ENCODE measurements at regions not wholly inside any gene's neighbourhood (a gene's known extent, or its start where the extent isn't known, plus 50 kb on each side); places are given as distances from the start of the nearest gene placed in this dataset.
"Not testable (repeated sequence)": the region's sequence is repeated elsewhere in the genome, so short reads cannot be mapped to it uniquely, and the experiment has no call there.

DNA sequence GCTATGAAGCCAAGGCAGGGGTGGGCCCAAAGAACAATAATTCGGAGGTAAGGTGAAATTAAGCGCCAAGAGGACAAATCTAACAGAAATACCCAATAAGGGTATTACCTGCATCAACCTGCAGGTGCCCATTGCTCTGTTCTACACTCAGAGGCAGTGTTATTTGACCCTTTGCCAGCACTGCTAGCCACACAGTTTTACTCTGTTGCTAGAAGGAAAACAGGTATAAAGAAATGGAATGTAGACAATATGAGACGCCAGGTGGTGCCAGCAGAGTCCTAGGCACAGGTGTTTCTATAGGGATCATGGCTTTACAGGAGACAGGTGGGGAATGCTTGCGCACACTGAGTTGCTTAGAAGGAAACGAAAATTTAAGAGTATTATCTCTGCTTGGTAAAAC lies 201.3 kb downstream of the HTR1A start:
- no peak overlapping the region for H3K4me3 ChIP-seq (ENCODE audit: low read depth, low read length)
- TF ChIP-seq, protein P1, sequence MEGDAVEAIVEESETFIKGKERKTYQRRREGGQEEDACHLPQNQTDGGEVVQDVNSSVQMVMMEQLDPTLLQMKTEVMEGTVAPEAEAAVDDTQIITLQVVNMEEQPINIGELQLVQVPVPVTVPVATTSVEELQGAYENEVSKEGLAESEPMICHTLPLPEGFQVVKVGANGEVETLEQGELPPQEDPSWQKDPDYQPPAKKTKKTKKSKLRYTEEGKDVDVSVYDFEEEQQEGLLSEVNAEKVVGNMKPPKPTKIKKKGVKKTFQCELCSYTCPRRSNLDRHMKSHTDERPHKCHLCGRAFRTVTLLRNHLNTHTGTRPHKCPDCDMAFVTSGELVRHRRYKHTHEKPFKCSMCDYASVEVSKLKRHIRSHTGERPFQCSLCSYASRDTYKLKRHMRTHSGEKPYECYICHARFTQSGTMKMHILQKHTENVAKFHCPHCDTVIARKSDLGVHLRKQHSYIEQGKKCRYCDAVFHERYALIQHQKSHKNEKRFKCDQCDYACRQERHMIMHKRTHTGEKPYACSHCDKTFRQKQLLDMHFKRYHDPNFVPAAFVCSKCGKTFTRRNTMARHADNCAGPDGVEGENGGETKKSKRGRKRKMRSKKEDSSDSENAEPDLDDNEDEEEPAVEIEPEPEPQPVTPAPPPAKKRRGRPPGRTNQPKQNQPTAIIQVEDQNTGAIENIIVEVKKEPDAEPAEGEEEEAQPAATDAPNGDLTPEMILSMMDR (conservative IDR thresholded peaks at IDR 0.05; ENCODE audit: low read depth, low read length): no peak
- DNase-seq (ENCODE audit: low read depth): no peak

DNA sequence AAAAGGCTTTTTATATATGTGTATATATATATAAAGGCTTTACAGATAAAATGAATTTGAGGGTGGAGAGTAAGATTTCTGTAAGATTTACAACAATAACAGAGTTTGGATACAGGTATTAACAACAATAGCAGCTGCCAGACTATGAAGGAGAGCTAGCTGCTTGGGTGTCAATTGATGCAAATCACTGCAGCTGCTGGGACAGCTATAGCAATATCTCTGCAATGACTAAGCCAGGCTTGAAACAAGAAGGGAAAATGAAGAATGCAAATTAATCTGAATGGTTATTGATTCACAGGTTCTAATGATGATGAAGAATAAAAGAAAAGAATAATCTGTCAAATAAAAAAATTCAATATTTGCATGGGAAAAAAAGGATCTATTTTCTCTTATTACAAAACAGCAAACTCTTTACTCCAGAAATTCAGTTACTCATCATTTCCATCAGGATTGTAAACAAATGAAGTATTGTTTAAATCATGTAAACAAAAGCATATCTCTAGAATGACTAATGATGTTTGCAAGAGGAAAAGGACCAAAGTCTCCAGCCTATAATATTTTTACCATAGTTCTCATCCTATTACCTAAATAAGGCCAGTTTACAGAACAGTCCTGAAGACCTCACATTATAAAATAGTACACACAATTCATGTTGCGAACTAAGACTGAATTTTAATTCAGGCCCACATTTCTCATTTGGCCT lies 219.0 kb downstream of the HTR1A start:
- no peak overlapping the region for H3K4me3 ChIP-seq (ENCODE audit: low read depth, low read length)
- TF ChIP-seq, protein P1 (conservative IDR thresholded peaks at IDR 0.05; ENCODE audit: low read depth, low read length): no peak
- DNase-seq (ENCODE audit: low read depth): no peak

DNA sequence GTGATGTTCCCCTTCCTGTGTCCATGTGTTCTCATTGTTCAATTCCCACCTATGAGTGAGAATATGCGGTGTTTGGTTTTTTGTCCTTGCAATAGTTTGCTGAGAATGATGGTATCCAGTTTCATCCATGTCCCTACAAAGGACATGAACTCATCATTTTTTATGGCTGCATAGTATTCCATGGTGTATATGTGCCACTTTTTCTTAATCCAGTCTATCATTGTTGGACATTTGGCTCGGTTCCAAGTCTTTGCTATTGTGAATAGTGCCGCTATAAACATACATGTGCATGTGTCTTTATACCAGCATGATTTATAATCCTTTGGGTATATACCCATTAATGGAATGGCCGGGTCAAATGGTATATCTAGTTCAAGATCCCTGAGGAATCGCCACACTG lies 229.4 kb downstream of the HTR1A start:
- DNase-seq (ENCODE audit: low read depth): not testable (repeated sequence)

DNA sequence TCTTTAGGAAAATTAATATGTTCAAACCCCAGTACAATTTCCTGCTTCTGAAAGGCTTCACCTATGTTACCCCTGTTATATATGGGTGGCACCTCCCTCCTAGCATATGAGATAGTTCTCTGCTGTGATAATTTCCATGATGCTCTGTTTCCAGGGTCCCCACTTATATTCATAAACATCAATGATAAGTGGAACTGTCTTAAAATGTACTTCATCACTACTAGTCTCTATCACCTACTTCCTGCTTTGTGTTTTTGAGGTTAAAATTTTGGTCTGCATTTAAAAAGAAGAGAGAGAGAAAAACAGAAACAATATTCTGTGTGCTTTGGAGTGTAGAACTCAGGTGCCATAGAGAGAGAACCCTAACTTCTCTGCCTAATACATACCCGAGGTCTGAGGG lies 234.7 kb downstream of the HTR1A start:
- no peak overlapping the region for H3K4me3 ChIP-seq (ENCODE audit: low read depth, low read length)
- DNase-seq (ENCODE audit: low read depth): no peak
- TF ChIP-seq, protein P1 (conservative IDR thresholded peaks at IDR 0.05; ENCODE audit: low read depth, low read length): no peak

More for the DNA sequence above, 229.4 kb downstream of the HTR1A start:
- not testable (repeated sequence) for H3K4me3 ChIP-seq (ENCODE audit: low read depth, low read length)

DNA sequence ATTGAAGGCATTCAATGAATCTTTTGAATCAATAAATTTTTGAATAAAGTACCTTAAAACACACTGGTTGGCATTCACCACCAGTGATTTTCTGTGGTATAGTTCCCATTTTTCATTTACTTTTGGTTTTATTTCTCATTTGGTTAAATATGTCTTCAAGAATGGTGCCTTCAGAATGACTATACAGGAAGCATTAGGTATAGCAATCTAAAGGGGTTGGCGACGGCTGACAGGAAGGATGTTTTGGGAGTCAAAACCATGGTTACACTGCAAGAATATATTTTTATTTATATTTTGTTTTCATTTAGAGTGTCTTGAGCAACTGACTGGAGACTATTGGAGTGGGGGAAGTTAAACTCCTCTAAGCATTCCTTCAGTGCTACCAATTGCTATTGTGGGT lies 235.7 kb downstream of the HTR1A start:
- TF ChIP-seq, protein P1 (conservative IDR thresholded peaks at IDR 0.05; ENCODE audit: low read depth, low read length): no peak
- DNase-seq (ENCODE audit: low read depth): no peak
- H3K4me3 ChIP-seq (ENCODE audit: low read depth, low read length): no peak overlapping the region

DNA sequence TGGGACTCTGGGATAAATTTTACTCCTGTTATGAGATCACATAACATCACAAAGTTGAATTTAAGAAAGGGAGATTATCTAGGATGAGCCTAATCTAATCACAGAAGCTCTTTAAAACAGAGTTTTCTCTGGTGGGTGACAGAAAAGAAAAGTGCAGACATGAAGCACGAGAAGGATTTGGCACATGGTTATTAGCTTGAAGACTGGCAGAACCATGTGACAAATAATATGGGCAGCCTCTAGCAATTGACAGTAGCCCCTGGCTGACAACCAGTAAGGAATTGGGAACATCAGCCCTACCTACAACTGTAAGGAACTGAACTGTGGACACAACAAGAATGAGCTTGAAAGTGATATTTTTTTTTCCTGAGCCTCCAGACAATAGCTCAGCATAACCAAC lies 243.1 kb downstream of the HTR1A start:
- no peak for DNase-seq (ENCODE audit: low read depth)
- H3K4me3 ChIP-seq (ENCODE audit: low read depth, low read length): no peak overlapping the region
- TF ChIP-seq, protein P1 (conservative IDR thresholded peaks at IDR 0.05; ENCODE audit: low read depth, low read length): no peak

DNA sequence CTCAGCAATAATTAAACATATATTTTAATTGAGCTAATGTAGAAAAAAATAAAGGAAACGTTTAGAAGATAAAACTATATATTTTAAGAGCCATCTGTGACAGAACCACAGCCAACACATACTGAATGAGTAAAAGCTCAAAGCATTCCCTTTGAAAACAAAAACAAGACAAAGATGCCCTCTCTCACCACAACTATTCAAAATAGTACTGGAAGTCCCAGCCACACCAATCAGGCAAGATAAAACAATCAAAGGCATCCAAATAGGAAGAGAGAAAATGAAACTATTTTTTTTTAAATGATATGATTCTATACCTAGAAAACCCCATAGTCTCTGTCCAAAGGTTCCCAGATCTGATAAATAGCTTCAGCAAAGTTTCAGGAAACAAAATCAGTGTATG lies 262.0 kb downstream of the HTR1A start:
- no peak for DNase-seq (ENCODE audit: low read depth)
- no peak overlapping the region for H3K4me3 ChIP-seq (ENCODE audit: low read depth, low read length)
- TF ChIP-seq, protein P1 (conservative IDR thresholded peaks at IDR 0.05; ENCODE audit: low read depth, low read length): no peak

Data from choroid plexus epithelial cell (primary cell).